HUES64 (cell line): ENCODE measurements at regions not wholly inside any gene's neighbourhood (a gene's known extent, or its start where the extent isn't known, plus 50 kb on each side); places are given as distances from the start of the nearest gene placed in this dataset.

ENCODE experiments used
- H3K27ac ChIP-seq: 2 replicates; pipeline ENCODE4 v1.7.0; 2013; ENCODE audit warnings: low read depth, low read length, inconsistent platforms
- H3K27me3 ChIP-seq: 2 replicates; pipeline ENCODE4 v1.6.1; 2013; ENCODE audit warnings: mild to moderate bottlenecking, low read length; ENCODE audit not compliant: insufficient read depth
- H3K36me3 ChIP-seq: 2 replicates; pipeline ENCODE4 v1.6.1; 2013; ENCODE audit warnings: mild to moderate bottlenecking, low read length; ENCODE audit not compliant: insufficient read depth
- H3K4me1 ChIP-seq: 2 replicates; pipeline ENCODE4 v1.6.1; 2013; ENCODE audit warnings: mild to moderate bottlenecking, low read length, moderate library complexity; ENCODE audit not compliant: insufficient read depth
- H3K4me3 ChIP-seq: 2 replicates; pipeline ENCODE4 v1.5.1; 2013; ENCODE audit warnings: mild to moderate bottlenecking, low read length, moderate library complexity
- H3K9ac ChIP-seq: 2 replicates; pipeline ENCODE4 v1.6.1; 2013; ENCODE audit warnings: mild to moderate bottlenecking, low read depth, low read length
- H3K9me3 ChIP-seq: 2 replicates; pipeline ENCODE4 v1.6.1; 2013; ENCODE audit warnings: low read depth, low read length; ENCODE audit not compliant: insufficient read depth
- WGBS: fragments of 150-250, 120-280 bp; methylation state at CpG from one replicate; pipeline ENCODE4 v1.1.7; 2013; ENCODE audit warnings: missing lambda C conversion rate; 5-methylcytosine and 5-hydroxymethylcytosine counted together

DNA sequence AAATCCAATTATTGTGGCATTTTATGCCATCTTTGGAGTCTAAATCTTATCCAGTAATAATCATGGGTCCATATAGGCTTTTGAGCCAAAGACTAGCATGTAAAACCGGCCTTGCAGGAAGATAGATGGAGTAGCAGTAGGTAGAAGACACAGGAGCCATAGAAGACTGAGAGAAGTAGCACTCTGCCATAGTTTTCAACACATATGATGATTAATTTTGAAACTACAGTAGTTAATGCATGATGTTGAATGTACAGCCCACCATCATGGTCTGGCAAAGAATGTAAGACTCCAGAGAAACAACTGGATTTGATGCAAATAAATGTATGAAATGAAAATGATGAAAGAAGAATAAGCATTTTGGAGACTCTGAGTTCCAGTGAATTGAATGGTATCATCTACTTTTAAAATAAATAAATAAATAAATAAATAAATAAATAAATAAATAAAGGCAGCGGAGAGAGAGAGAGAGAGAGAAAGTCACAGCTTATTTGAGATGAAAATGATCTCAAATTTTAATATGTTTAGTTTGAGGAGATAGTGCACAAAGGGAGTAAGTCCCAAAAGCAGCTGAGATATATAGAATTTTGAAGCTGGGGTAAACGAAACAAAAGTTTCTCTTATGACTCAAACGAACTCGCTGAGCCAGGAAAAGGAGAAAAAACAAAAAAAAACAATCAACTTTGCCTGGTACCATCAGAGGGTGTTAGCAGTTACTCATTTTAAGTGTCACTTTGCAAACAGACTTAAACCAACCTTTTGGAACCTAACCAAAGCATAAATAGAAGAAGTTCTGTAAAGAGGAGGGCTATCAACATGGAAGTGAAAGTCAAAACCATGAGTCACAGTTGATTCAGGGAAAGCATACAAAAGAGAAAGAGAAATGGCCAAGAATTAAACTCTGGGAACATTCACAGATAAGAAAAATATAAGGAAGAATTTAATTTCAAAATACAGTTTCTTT is 388.7 kb downstream of the CETN3 start:
- H3K27ac ChIP-seq, result no peak overlapping the region; the same call in 1 of the 2 replicates
- H3K27me3 ChIP-seq, result no peaks in the 10 kb centered on the region
- H3K36me3 ChIP-seq, result no peaks in the 10 kb centered on the region
- 87% methylated on average over 5 of the region's 5 CpGs for WGBS
- no peaks in the 10 kb centered on the region for H3K9me3 ChIP-seq
- H3K4me1 ChIP-seq, result peaks cover 32% of the 10 kb centered on the region
- H3K4me3 ChIP-seq, result no peak overlapping the region
- H3K9ac ChIP-seq, result no peak overlapping the region

DNA sequence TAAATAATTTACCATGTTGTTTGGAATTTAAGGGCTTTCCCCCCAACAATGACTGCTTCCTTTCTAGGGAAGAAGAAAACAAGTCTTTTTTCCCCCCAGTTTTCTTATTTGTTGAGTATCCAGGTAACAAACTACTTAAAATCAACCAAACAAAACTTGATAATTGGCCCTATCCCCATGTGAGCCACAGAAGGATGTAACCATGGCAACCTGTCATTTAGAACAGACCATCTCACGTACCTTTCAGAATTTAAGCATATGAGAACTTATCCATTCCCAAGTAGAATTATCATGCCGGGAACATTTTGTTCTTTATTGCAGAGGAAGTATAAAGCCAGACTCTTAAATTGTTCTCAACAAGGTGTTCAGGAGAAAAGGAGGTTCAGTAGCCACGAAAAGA is 392.3 kb downstream of the CETN3 start:
- WGBS, result 80% methylated on average over 3 of the region's 3 CpGs
- no peaks in the 10 kb centered on the region for H3K36me3 ChIP-seq

DNA sequence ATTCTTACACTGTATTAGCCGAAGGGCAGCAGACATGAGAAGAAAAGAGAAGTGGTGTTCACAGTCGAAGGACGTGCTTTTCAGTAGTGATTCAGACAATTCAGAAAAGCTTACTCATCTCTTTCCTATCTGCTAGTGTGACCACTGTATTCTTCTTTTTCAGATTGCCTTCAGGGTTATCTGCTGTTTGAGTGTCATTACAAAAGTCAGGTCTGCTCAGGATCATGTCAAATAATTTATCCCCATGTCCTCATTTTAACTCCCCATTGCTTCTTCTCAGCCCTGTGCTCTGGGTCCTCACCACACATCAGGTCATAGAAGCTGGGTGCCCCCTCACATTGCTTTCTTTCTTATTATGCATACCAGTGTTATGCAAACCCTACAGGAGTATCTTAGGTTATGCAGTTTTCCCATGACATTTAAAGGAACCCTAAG is 394.0 kb downstream of the CETN3 start:
- Histone ChIP-seq H3K4me1 (peaks cover 28% of the 10 kb centered on the region), H3K36me3 (no peaks in the 10 kb centered on the region), H3K27ac (0 out of 2 replicates have a peak overlapping the region, but pooled peaks have one; percentile 2), H3K4me3 (no peak overlapping the region), H3K9ac (no peak overlapping the region), H3K9me3 (no peaks in the 10 kb centered on the region), H3K27me3 (no peaks in the 10 kb centered on the region)
- 52% methylated on average over 3 of the region's 3 CpGs for WGBS

More for the DNA sequence above, 392.3 kb downstream of the CETN3 start:
- Histone ChIP-seq H3K27me3 (no peaks in the 10 kb centered on the region), H3K27ac (no peak overlapping the region; the same call in none of the 2 replicates), H3K9ac (no peak overlapping the region), H3K4me1 (peaks cover 38% of the 10 kb centered on the region), H3K9me3 (no peaks in the 10 kb centered on the region), H3K4me3 (no peak overlapping the region)

DNA sequence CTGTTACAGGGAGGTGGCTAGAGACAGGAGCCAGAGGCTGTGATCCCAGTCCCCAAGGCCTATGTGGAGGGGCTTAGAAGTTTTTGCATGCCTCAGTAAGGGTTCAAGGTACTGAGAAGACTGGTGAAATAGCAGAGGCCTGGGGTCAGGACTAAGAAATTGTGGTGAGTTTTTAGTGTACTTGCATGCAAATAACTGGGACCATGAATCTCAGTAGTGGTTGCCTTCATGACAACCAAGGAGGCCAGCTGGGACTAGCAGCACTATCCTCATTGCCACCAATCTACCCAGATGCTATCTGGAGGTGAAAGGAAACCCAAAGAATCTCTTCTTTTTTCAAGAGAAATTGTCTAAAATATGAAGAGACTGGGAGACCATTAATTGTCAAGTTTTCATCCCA is 395.1 kb downstream of the CETN3 start:
- H3K27me3 ChIP-seq, result no peaks in the 10 kb centered on the region
- H3K4me1 ChIP-seq, result peaks cover 28% of the 10 kb centered on the region
- H3K27ac ChIP-seq, result no peak overlapping the region
- no peaks in the 10 kb centered on the region for H3K36me3 ChIP-seq
- no peak overlapping the region for H3K4me3 ChIP-seq
- no peaks in the 10 kb centered on the region for H3K9me3 ChIP-seq
- H3K9ac ChIP-seq, result no peak overlapping the region

DNA sequence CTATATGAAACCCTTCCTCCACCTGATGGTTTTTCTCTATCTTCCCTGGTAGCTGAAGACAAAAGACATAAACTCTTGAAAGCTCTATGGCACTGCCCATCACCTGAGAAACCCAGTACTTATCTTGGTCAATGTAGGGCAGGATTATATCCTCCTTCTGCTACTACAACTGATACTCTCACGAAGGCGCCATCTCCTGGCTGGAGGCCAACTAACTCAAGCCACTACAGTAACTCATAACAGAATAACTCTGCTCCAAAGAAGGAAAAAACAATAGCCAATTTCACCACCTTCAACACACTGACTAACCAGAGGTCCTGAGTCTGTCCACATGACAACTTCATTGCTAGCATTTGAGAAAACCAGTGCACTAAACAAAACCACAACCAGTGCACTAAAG is 409.2 kb downstream of the CETN3 start:
- Histone ChIP-seq H3K36me3 (no peaks in the 10 kb centered on the region), H3K27ac (no peak overlapping the region), H3K27me3 (no peaks in the 10 kb centered on the region), H3K4me1 (peaks cover 11% of the 10 kb centered on the region), H3K9ac (no peak overlapping the region), H3K4me3 (no peak overlapping the region), H3K9me3 (no peaks in the 10 kb centered on the region)
- 94% methylated on average over 2 of the region's 2 CpGs for WGBS

DNA sequence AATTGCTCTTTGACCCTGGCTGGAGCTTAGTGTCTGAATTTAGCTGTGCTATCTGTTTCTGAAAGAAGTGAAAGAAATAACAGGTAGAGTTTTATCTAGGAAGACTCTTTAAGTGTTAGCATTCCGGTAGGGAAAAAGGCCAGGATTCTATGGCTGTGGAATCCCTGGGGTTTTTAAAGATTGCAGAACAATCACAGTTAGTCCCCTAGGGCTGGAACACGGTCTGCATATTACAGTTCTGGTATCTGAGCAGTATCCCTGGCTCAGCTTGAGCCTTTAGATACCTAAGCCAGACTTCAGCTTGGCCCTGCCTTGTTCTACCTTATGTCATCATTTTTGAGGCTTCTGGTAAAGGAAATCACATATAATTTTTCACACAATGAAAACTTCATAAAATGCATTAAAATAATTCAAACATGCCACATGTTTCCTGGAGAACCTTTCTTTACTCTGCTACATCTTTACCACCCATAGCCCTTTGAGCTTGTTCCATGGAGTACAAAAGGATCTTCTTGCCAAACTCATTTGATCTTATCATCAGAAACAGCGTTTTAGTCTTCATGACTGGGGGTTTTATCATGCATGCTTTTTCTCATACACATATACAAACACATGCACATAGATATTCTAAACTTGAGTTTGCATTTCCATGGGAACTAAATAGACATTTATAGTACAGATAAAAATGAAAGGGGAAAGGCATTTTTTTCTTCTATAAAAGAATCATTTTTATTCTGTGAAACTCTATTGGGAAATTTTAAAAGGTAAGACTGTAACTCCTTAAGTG is 410.8 kb downstream of the CETN3 start:
- H3K27ac ChIP-seq, result no peak overlapping the region
- H3K4me3 ChIP-seq, result no peak overlapping the region
- no peaks in the 10 kb centered on the region for H3K9me3 ChIP-seq
- 37% methylated on average over 3 of the region's 3 CpGs for WGBS
- H3K9ac ChIP-seq, result no peak overlapping the region
- no peaks in the 10 kb centered on the region for H3K27me3 ChIP-seq
- H3K36me3 ChIP-seq, result no peaks in the 10 kb centered on the region
- H3K4me1 ChIP-seq, result peaks cover 11% of the 10 kb centered on the region

DNA sequence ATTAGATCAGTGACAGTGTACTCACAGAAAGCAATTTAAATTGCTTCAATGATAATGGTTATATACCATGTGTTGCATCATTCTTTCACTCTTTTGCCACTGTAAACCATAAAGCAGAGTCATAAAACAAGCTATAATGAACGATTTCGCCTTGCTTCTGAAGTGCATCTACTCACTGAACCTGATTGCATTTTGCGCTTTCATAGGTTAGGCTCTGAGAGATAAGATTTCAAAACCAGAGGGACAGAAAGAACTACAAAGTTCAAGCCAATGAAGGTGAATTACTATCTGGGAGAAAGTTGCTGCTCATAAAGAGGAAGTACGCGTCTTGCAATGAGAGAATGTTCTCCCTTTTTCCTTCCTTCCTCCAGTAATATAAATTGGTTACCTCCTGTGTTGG is 412.7 kb downstream of the CETN3 start:
- no peaks in the 10 kb centered on the region for H3K36me3 ChIP-seq
- no peak overlapping the region for H3K27ac ChIP-seq
- no peaks in the 10 kb centered on the region for H3K27me3 ChIP-seq
- no peak overlapping the region for H3K4me3 ChIP-seq
- no peaks in the 10 kb centered on the region for H3K9me3 ChIP-seq
- H3K9ac ChIP-seq, result no peak overlapping the region
- 98% methylated on average over 5 of the region's 5 CpGs for WGBS
- H3K4me1 ChIP-seq, result peaks cover 8% of the 10 kb centered on the region

DNA sequence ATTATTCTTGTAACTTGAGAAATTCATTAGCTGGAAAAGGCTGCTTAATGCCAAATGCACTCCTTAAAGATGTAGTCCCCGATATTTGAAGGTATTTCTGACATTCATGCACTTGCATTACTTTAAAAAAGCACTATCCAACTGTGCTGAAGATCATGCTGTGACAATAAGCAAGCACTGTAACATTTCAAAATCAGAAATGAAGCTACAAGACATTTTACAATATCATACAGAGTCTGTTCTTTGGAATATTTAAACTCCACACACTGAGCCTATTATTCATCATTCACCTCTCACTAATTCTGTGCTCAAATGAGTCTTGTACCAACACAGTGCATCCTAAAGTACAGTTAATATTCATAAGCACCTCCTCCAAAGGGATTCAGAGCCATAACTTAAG is 413.2 kb downstream of the CETN3 start:
- H3K4me3 ChIP-seq, result no peak overlapping the region
- H3K36me3 ChIP-seq, result no peaks in the 10 kb centered on the region
- no peak overlapping the region for H3K27ac ChIP-seq
- no peaks in the 10 kb centered on the region for H3K27me3 ChIP-seq
- H3K9me3 ChIP-seq, result no peaks in the 10 kb centered on the region
- peaks cover 6% of the 10 kb centered on the region for H3K4me1 ChIP-seq
- WGBS, result 93% methylated on average over 1 of the region's 1 CpG
- no peak overlapping the region for H3K9ac ChIP-seq

DNA sequence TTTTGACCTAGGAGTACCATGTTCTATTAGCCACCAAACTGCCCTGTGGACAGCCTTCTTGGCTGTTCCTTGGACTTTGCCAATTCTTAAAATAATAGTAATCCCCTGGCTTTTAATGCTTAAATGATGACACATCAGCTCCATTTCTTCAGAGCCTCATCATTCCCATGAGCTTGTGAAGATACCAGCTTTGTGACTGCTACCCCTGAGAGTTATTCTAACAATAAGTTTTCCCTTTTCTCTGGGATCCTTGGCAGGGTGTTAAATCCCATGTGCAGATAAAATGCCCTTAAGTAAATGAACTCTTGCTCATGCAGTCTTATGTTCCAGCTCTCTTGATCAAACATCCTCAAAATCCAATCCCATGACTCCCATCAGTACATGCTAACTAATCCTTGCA is 415.3 kb downstream of the CETN3 start:
- Histone ChIP-seq H3K4me3 (no peak overlapping the region), H3K9ac (no peak overlapping the region), H3K9me3 (no peaks in the 10 kb centered on the region), H3K27me3 (no peaks in the 10 kb centered on the region), H3K36me3 (no peaks in the 10 kb centered on the region), H3K27ac (no peak overlapping the region), H3K4me1 (peaks cover 7% of the 10 kb centered on the region)

DNA sequence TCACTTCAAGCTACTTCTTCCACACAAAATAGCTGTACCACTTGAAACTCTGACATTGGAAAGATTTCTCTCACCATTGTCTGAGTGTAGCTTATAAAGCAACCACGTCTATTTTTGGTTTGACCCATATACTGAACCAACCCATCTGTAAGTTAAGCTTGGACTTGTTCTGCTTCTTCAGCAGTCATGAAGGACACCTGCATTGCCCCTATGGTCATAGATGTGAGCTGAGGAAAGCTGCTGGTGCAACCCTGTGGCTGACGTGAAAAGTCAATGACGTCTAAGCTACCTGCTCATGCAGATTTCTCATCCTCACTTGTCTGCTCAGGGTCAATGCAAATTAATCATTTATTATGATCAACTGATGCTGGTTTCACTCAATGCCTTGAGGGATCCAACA is 417.4 kb downstream of the CETN3 start:
- no peaks in the 10 kb centered on the region for H3K27me3 ChIP-seq
- 94% methylated on average over 3 of the region's 3 CpGs for WGBS
- H3K9me3 ChIP-seq, result no peaks in the 10 kb centered on the region
- H3K27ac ChIP-seq, result no peak overlapping the region
- no peak overlapping the region for H3K9ac ChIP-seq
- H3K36me3 ChIP-seq, result no peaks in the 10 kb centered on the region
- H3K4me3 ChIP-seq, result no peak overlapping the region
- H3K4me1 ChIP-seq, result peaks cover 21% of the 10 kb centered on the region

DNA sequence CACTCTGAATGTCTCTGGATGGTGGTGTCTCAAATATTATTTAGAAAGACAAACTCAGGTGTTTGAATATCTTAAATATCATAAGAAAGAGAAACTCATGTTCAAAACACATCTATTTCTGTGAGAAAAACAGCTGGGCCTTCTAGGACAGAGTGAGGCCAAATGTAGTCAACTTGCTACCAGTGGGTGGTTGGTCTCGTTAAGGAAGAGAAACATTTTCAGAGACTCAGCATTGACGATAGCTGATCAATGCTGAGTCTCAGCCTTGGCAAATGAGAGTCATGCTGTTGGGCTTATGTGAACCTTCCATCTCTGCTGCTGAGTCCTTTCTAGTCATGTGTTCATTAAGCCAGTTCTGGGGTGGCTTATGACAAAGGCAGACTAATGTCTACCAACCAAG is 418.0 kb downstream of the CETN3 start:
- Histone ChIP-seq H3K9me3 (no peaks in the 10 kb centered on the region), H3K27ac (no peak overlapping the region), H3K4me3 (no peak overlapping the region), H3K36me3 (no peaks in the 10 kb centered on the region), H3K9ac (no peak overlapping the region), H3K27me3 (no peaks in the 10 kb centered on the region), H3K4me1 (peaks cover 26% of the 10 kb centered on the region)
- WGBS, result 96% methylated on average over 2 of the region's 2 CpGs
